Gastrocnemius medialis (tissue), 4 donors: ENCODE measurements at regions not wholly inside any gene's neighbourhood (a gene's known extent, or its start where the extent isn't known, plus 50 kb on each side); places are given as distances from the start of the nearest gene placed in this dataset.

Experiments
- POLR2A ChIP-seq, 2 donors: fragments of 450-650 bp; IDR thresholded peaks; one replicate each; pipeline ENCODE4 v1.6.1; 2017; ENCODE audit warnings: antibody characterized with exemption in 2 of 2, mild to moderate bottlenecking in 2 of 2, moderate library complexity in 2 of 2
- TF ChIP-seq, protein P1 (sequence below), 5 experiments: fragments of 450-650 bp in 3 of 5; fragments of 200-600 bp in 2 of 5; sonication (generic) in 2 of 5; IDR thresholded peaks in 4 of 5; conservative IDR thresholded peaks in 1 of 5; 1 replicate in 4 of 5; 2 replicates in 1 of 5; pipeline ENCODE4 v1.5.1; 2016 to 2019; ENCODE audit warnings: antibody characterized with exemption in 5 of 5, mild to moderate bottlenecking in 3 of 5, moderate library complexity in 3 of 5

DNA sequence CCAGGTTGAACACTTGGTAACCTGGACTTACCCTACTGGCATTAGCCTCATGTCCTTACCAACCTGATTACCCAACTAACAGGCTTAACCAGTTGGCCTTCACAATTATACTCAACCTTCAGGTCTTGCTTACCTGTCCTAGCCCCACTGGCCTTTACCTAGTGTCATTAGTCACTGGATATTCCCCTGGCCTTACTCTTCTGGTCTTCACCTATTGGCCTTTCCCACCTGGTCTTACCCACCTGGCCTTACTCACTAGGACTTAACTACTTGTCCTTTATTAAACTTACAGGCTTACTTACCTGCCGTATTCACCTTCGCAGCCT lies 131.1 kb upstream of the ZSWIM2 start:
- TF ChIP-seq POLR2A (IDR thresholded peaks at IDR 0.05) = no peak
- TF ChIP-seq, protein P1, sequence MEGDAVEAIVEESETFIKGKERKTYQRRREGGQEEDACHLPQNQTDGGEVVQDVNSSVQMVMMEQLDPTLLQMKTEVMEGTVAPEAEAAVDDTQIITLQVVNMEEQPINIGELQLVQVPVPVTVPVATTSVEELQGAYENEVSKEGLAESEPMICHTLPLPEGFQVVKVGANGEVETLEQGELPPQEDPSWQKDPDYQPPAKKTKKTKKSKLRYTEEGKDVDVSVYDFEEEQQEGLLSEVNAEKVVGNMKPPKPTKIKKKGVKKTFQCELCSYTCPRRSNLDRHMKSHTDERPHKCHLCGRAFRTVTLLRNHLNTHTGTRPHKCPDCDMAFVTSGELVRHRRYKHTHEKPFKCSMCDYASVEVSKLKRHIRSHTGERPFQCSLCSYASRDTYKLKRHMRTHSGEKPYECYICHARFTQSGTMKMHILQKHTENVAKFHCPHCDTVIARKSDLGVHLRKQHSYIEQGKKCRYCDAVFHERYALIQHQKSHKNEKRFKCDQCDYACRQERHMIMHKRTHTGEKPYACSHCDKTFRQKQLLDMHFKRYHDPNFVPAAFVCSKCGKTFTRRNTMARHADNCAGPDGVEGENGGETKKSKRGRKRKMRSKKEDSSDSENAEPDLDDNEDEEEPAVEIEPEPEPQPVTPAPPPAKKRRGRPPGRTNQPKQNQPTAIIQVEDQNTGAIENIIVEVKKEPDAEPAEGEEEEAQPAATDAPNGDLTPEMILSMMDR (IDR thresholded peaks at IDR 0.05 in 4 of 5, conservative IDR thresholded peaks at IDR 0.05 in 1 of 5) = no peak
